Stomach (tissue), 8 donors: ENCODE measurements at regions not wholly inside any gene's neighbourhood (a gene's known extent, or its start where the extent isn't known, plus 50 kb on each side); places are given as distances from the start of the nearest gene placed in this dataset.

Experiments
- DNase-seq, 2 donors: peaks; one replicate each; pipeline versions ENCODE4 v3.0.0 to v3.0.0-alpha.2; 2013 to 2019
- H3K27ac ChIP-seq, 5 donors: fragments of 200-600 bp in 4 of 5; sonication (generic) in 4 of 5; one replicate each; pipeline ENCODE4 v1.5.1; 2013 to 2019; ENCODE audit warnings: mild to moderate bottlenecking in 1 of 5, moderate library complexity in 1 of 5
- H3K27me3 ChIP-seq, 3 donors: fragments of 200-600 bp; sonication (generic); one replicate each; pipeline ENCODE4 v1.5.1; 2017 to 2019; ENCODE audit warnings: mixed run types in 1 of 3
- H3K36me3 ChIP-seq, 4 donors: fragments of 200-600 bp; sonication (generic); 1 replicate in 3 of 4; 2 replicates in 1 of 4; pipeline ENCODE4 v1.5.1; 2016 to 2019
- H3K4me1 ChIP-seq, 4 donors: fragments of 200-600 bp; sonication (generic); one replicate each; pipeline ENCODE4 v1.5.1; 2016 to 2019
- H3K4me3 ChIP-seq, 4 donors: fragments of 200-600 bp; sonication (generic) in 3 of 4; one replicate each; pipeline ENCODE4 v1.5.1; 2016 to 2019; ENCODE audit warnings: mild to moderate bottlenecking in 1 of 4
- H3K9me3 ChIP-seq, 4 donors: fragments of 200-600 bp; sonication (generic); one replicate each; pipeline ENCODE4 v1.5.1; 2016 to 2019
- CTCF ChIP-seq, 7 experiments: fragments of 450-650 bp in 4 of 7; fragments of 200-600 bp in 3 of 7; sonication (generic) in 3 of 7; IDR thresholded peaks; one replicate each; pipeline ENCODE4 v1.5.1; 2016 to 2019; ENCODE audit warnings: antibody characterized with exemption in 7 of 7, control low read depth in 2 of 7, mild to moderate bottlenecking in 1 of 7
- EP300 ChIP-seq: sonication (generic); formaldehyde crosslinking; IDR thresholded peaks from one replicate; pipeline ENCODE4 v1.6.1; 2017; ENCODE audit warnings: antibody characterized with exemption
- POLR2A ChIP-seq, 4 donors: fragments of 450-650 bp; IDR thresholded peaks; one replicate each; pipeline ENCODE4 v1.6.1; 2016; ENCODE audit warnings: antibody characterized with exemption in 4 of 4, control low read depth in 2 of 4, mild to moderate bottlenecking in 1 of 4, moderate library complexity in 1 of 4
- POLR2AphosphoS5 ChIP-seq, 3 donors: sonication (generic); formaldehyde crosslinking; IDR thresholded peaks; one replicate each; pipeline ENCODE4 v1.6.1; 2016; ENCODE audit warnings: antibody characterized with exemption in 3 of 3
- WGBS, 5 donors: extraction: QIAGEN DNeasy Blood & Tissue Kit in 3 of 5; methylation state at CpG; one replicate each; pipeline versions ENCODE4 v1.1.5 to v1.1.7; 2013 to 2018; 5-methylcytosine and 5-hydroxymethylcytosine counted together
- intact Hi-C: fragments of 100-400 bp; cut with DNase I; formaldehyde crosslinking; loops from one replicate; pipeline ENCODE4 v1.15.1; 2023; ENCODE audit warnings: low total_unique reads
- donor health status: healthy with polysubstance abuse.
- donor health status: Bipolar disorder and iron deficiency.
- donor health status: healthy.

- H3K9me3 ChIP-seq: no peaks in the 10 kb centered on the region
- DNase-seq: no peak
- H3K4me1 ChIP-seq: peaks cover 0 to under 1% (median 0%) of the 10 kb centered on the region in 4 donors
- 67 to 97% (median 91%) methylated on average over 1 of the region's 1 CpG for WGBS, 5 donors
- TF ChIP-seq POLR2AphosphoS5 (IDR thresholded peaks at IDR 0.05) (no peak), CTCF (IDR thresholded peaks at IDR 0.05) (no peak), POLR2A (IDR thresholded peaks at IDR 0.05) (no peak), EP300 (no peak)
- no peak overlapping the region for H3K27ac ChIP-seq
- intact Hi-C loops: no loop called here
- no peaks in the 10 kb centered on the region for H3K36me3 ChIP-seq
- H3K4me3 ChIP-seq: no peak overlapping the region
- H3K27me3 ChIP-seq: no peaks in the 10 kb centered on the region
These were observed 191.0 kb downstream of the TANC2 start for GRCh38 chr17:63156986-63157385.

- WGBS, 5 donors: 72 to 86% (median 83%) methylated on average over 5 of the region's 5 CpGs
These were observed 196.5 kb downstream of the TANC2 start for GRCh38 chr17:63162406-63163157.

GRCh38 chr17:63163158-63163520, 197.1 kb downstream of the TANC2 start:
- Histone ChIP-seq H3K27me3 (no peaks in the 10 kb centered on the region), H3K9me3 (no peaks in the 10 kb centered on the region), H3K27ac (no peak overlapping the region), H3K4me3 (no peak overlapping the region), H3K36me3 (no peaks in the 10 kb centered on the region), H3K4me1 (no peaks in the 10 kb centered on the region)
- no peak for DNase-seq
- intact Hi-C loops: no loop called here
- 82 to 93% (median 90%) methylated on average over 1 of the region's 1 CpG for WGBS, 5 donors
- TF ChIP-seq EP300: no peak
- no peak for TF ChIP-seq CTCF (IDR thresholded peaks at IDR 0.05)
- no peak for TF ChIP-seq POLR2AphosphoS5 (IDR thresholded peaks at IDR 0.05)
- no peak for TF ChIP-seq POLR2A (IDR thresholded peaks at IDR 0.05)

More at GRCh38 chr17:63162406-63163157, 196.5 kb downstream of the TANC2 start:
- no peak for DNase-seq
- no peak overlapping the region for H3K4me3 ChIP-seq
- no peak overlapping the region for H3K27ac ChIP-seq
- no peaks in the 10 kb centered on the region for H3K27me3 ChIP-seq
- no peaks in the 10 kb centered on the region for H3K36me3 ChIP-seq
- intact Hi-C loops: no loop called here
- H3K9me3 ChIP-seq: no peaks in the 10 kb centered on the region
- no peaks in the 10 kb centered on the region for H3K4me1 ChIP-seq
- TF ChIP-seq CTCF (IDR thresholded peaks at IDR 0.05): no peak
- no peak for TF ChIP-seq POLR2AphosphoS5 (IDR thresholded peaks at IDR 0.05)
- no peak for TF ChIP-seq EP300
- no peak for TF ChIP-seq POLR2A (IDR thresholded peaks at IDR 0.05)

- intact Hi-C loops: no loop called here
- 44 to 90% (median 65%) methylated on average over 2 of the region's 2 CpGs for WGBS, 5 donors
- Histone ChIP-seq H3K9me3 (no peaks in the 10 kb centered on the region), H3K4me3 (no peak overlapping the region), H3K36me3 (no peaks in the 10 kb centered on the region), H3K4me1 (no peaks in the 10 kb centered on the region), H3K27ac (no peak overlapping the region), H3K27me3 (no peaks in the 10 kb centered on the region)
- DNase-seq: no peak
- no peak for TF ChIP-seq POLR2AphosphoS5 (IDR thresholded peaks at IDR 0.05)
- TF ChIP-seq CTCF (IDR thresholded peaks at IDR 0.05): no peak
- TF ChIP-seq POLR2A (IDR thresholded peaks at IDR 0.05): no peak
- TF ChIP-seq EP300: no peak
These were observed 199.4 kb downstream of the TANC2 start for GRCh38 chr17:63165400-63165799.
